SK-N-SH treated with all-trans-retinoic acid at 6 μM for 48 hours (cell line): ENCODE measurements at regions not wholly inside any gene's neighbourhood (a gene's known extent, or its start where the extent isn't known, plus 50 kb on each side); places are given as distances from the start of the nearest gene placed in this dataset.

Source experiments
- BACH2 ChIP-seq: fragments of 250-450 bp; sonication (Bioruptor Pico); IDR thresholded peaks from 2 replicates; pipeline ENCODE4 v1.9.0; 2021; ENCODE audit warnings: mild to moderate bottlenecking, borderline replicate concordance
- GLIS3 ChIP-seq: fragments of 250-450 bp; sonication (Bioruptor Pico); IDR thresholded peaks from 2 replicates; pipeline ENCODE4 v1.5.0; 2020; ENCODE audit warnings: mild to moderate bottlenecking, moderate library complexity
- PPARA ChIP-seq: fragments of 250-450 bp; sonication (Bioruptor Pico); IDR thresholded peaks from 2 replicates; pipeline ENCODE4 v1.5.0; 2020; ENCODE audit warnings: mild to moderate bottlenecking, borderline replicate concordance
- ZC3H10 ChIP-seq: fragments of 250-450 bp; sonication (Bioruptor Pico); IDR thresholded peaks from 2 replicates; pipeline ENCODE4 v1.5.1; 2021; ENCODE audit warnings: mild to moderate bottlenecking, moderate library complexity
- ZFP3 ChIP-seq: fragments of 250-450 bp; sonication (Bioruptor Pico); IDR thresholded peaks from 2 replicates; pipeline ENCODE4 v1.5.0; 2020; ENCODE audit warnings: mild to moderate bottlenecking, moderate library complexity
- ZFP30 ChIP-seq: fragments of 450-650 bp; formaldehyde crosslinking; IDR thresholded peaks from 2 replicates; pipeline ENCODE4 v1.5.0; 2022; ENCODE audit warnings: mild to moderate bottlenecking, moderate library complexity
- TF ChIP-seq, protein P1 (sequence below): fragments of 250-450 bp; sonication (Bioruptor Pico); IDR thresholded peaks from 2 replicates; pipeline ENCODE4 v1.5.1; 2021; ENCODE audit warnings: mild to moderate bottlenecking, moderate library complexity
- TF ChIP-seq, protein P2 (sequence below): fragments of 250-450 bp; sonication (Bioruptor Pico); IDR thresholded peaks from 2 replicates; pipeline ENCODE4 v1.5.1; 2020; ENCODE audit warnings: low read depth, mild to moderate bottlenecking, moderate library complexity

DNA sequence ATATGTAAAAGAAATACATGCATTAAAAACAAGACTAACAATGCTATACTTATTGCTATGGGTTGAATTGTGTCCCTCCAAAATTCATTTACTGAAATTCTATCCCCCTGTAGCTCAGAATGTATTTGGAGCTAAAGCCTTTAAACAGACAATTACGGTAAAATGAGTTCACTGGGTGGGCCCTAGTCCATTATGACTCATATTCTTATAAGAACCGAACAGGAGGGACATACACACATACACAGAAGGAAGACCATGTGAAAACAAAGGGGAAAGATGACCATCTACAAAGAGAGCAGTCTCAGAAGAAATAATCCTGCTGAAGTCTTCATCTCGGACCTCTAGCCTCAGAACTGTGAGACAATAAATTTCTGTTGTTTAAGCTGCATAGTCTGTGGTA lies 77.1 kb upstream of the ANKS1B start:
- TF ChIP-seq ZFP3 (CRISPR knock-in tag) (no peak), ZC3H10 (CRISPR knock-in tag) (no peak), ZFP30 (CRISPR knock-in tag) (no peak), BACH2 (CRISPR knock-in tag) (no peak), PPARA (CRISPR knock-in tag) (no peak), GLIS3 (CRISPR knock-in tag) (no peak)
- TF ChIP-seq, protein P1, sequence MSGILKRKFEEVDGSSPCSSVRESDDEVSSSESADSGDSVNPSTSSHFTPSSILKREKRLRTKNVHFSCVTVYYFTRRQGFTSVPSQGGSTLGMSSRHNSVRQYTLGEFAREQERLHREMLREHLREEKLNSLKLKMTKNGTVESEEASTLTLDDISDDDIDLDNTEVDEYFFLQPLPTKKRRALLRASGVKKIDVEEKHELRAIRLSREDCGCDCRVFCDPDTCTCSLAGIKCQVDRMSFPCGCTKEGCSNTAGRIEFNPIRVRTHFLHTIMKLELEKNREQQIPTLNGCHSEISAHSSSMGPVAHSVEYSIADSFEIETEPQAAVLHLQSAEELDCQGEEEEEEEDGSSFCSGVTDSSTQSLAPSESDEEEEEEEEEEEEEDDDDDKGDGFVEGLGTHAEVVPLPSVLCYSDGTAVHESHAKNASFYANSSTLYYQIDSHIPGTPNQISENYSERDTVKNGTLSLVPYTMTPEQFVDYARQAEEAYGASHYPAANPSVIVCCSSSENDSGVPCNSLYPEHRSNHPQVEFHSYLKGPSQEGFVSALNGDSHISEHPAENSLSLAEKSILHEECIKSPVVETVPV (CRISPR knock-in tag), result no peak
- TF ChIP-seq, protein P2, sequence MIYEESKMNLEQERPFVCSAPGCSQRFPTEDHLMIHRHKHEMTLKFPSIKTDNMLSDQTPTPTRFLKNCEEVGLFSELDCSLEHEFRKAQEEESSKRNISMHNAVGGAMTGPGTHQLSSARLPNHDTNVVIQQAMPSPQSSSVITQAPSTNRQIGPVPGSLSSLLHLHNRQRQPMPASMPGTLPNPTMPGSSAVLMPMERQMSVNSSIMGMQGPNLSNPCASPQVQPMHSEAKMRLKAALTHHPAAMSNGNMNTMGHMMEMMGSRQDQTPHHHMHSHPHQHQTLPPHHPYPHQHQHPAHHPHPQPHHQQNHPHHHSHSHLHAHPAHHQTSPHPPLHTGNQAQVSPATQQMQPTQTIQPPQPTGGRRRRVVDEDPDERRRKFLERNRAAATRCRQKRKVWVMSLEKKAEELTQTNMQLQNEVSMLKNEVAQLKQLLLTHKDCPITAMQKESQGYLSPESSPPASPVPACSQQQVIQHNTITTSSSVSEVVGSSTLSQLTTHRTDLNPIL (CRISPR knock-in tag), result no peak
